ENCODE measurements at regions not wholly inside any gene's neighbourhood (a gene's known extent, or its start where the extent isn't known, plus 50 kb on each side); places are given as distances from the start of the nearest gene placed in this dataset.

GRCh38 chr5:124572971-124573370 is 173.5 kb downstream of the ZNF608 start:
- ATAC-seq (ENCODE audit: low read depth in 2 of 2) = no peak
- no peaks in the 10 kb centered on the region for H3K4me1 ChIP-seq (ENCODE audit: control insufficient read depth, insufficient read depth, low read length, poor library complexity, severe bottlenecking)
- H3K9me3 ChIP-seq (ENCODE audit: control insufficient read depth in 2 of 2, low read length in 2 of 2) = no peaks in the 10 kb centered on the region
- H3K4me3 ChIP-seq (ENCODE audit: low read depth, low read length) = no peak overlapping the region
- Mint-ChIP-seq H3K9me3 (peaks cover 0 to 5% (median 0%) of the 10 kb centered on the region in 7 donors), H3K27ac (no peak overlapping the region), H3K4me3 (no peak overlapping the region), H3K27me3 (peaks cover 9% of the 10 kb centered on the region), H3K4me1 (no peaks in the 10 kb centered on the region), H3K36me3 (no peaks in the 10 kb centered on the region)
- H3K27me3 ChIP-seq (ENCODE audit: control insufficient read depth, insufficient read depth, low read length) = no peaks in the 10 kb centered on the region
- DNase-seq = no peak
- no peaks in the 10 kb centered on the region for H3K36me3 ChIP-seq (ENCODE audit: control insufficient read depth, insufficient read depth, low read length)
- no peak overlapping the region for H3K27ac ChIP-seq (ENCODE audit: insufficient read depth, low read length, poor library complexity, severe bottlenecking)

GRCh38 chr5:124570285-124571035 is 176.0 kb downstream of the ZNF608 start:
- Histone ChIP-seq H3K36me3 (ENCODE audit: control insufficient read depth, insufficient read depth, low read length) (no peaks in the 10 kb centered on the region), H3K27me3 (ENCODE audit: control insufficient read depth, insufficient read depth, low read length) (no peaks in the 10 kb centered on the region), H3K27ac (ENCODE audit: insufficient read depth, low read length, poor library complexity, severe bottlenecking) (no peak overlapping the region), H3K9me3 (ENCODE audit: control insufficient read depth in 2 of 2, low read length in 2 of 2) (no peaks in the 10 kb centered on the region), H3K4me3 (ENCODE audit: low read depth, low read length) (no peak overlapping the region), H3K4me1 (ENCODE audit: control insufficient read depth, insufficient read depth, low read length, poor library complexity, severe bottlenecking) (no peaks in the 10 kb centered on the region)
- no peaks in the 10 kb centered on the region for H3K4me1 Mint-ChIP-seq
- ATAC-seq (ENCODE audit: low read depth in 2 of 2) = no peak
- H3K9me3 Mint-ChIP-seq = peaks cover 0 to 3% (median 2%) of the 10 kb centered on the region in 7 donors
- DNase-seq = no peak
- no peaks in the 10 kb centered on the region for H3K36me3 Mint-ChIP-seq
- no peak overlapping the region for H3K27ac Mint-ChIP-seq
- H3K4me3 Mint-ChIP-seq = no peak overlapping the region
- peaks cover 4% of the 10 kb centered on the region for H3K27me3 Mint-ChIP-seq

GRCh38 chr5:124566875-124567450 is 179.5 kb downstream of the ZNF608 start:
- H3K36me3 ChIP-seq (ENCODE audit: control insufficient read depth, insufficient read depth, low read length) = no peaks in the 10 kb centered on the region
- H3K9me3 ChIP-seq (ENCODE audit: control insufficient read depth in 2 of 2, low read length in 2 of 2) = no peaks in the 10 kb centered on the region
- Mint-ChIP-seq H3K9me3 (peaks cover 0 to 5% (median 0%) of the 10 kb centered on the region in 7 donors), H3K4me1 (no peaks in the 10 kb centered on the region), H3K36me3 (no peaks in the 10 kb centered on the region), H3K27ac (no peak overlapping the region), H3K4me3 (no peak overlapping the region), H3K27me3 (no peaks in the 10 kb centered on the region)
- no peak overlapping the region for H3K4me3 ChIP-seq (ENCODE audit: low read depth, low read length)
- DNase-seq (no peak), ATAC-seq (ENCODE audit: low read depth in 2 of 2) (no peak)
- no peak overlapping the region for H3K27ac ChIP-seq (ENCODE audit: insufficient read depth, low read length, poor library complexity, severe bottlenecking)
- no peaks in the 10 kb centered on the region for H3K27me3 ChIP-seq (ENCODE audit: control insufficient read depth, insufficient read depth, low read length)
- H3K4me1 ChIP-seq (ENCODE audit: control insufficient read depth, insufficient read depth, low read length, poor library complexity, severe bottlenecking) = no peaks in the 10 kb centered on the region

GRCh38 chr5:124561451-124561850 is 185.0 kb downstream of the ZNF608 start:
- Mint-ChIP-seq H3K4me3 (no peak overlapping the region), H3K9me3 (peaks cover 0 to 5% (median 0%) of the 10 kb centered on the region in 7 donors), H3K36me3 (no peaks in the 10 kb centered on the region), H3K27me3 (no peaks in the 10 kb centered on the region), H3K4me1 (no peaks in the 10 kb centered on the region), H3K27ac (no peak overlapping the region)
- no peak for ATAC-seq (ENCODE audit: low read depth in 2 of 2)
- no peaks in the 10 kb centered on the region for H3K9me3 ChIP-seq (ENCODE audit: control insufficient read depth in 2 of 2, low read length in 2 of 2)
- DNase-seq = no peak
- H3K4me3 ChIP-seq (ENCODE audit: low read depth, low read length) = no peak overlapping the region
- H3K4me1 ChIP-seq (ENCODE audit: control insufficient read depth, insufficient read depth, low read length, poor library complexity, severe bottlenecking) = no peaks in the 10 kb centered on the region
- no peak overlapping the region for H3K27ac ChIP-seq (ENCODE audit: insufficient read depth, low read length, poor library complexity, severe bottlenecking)
- H3K36me3 ChIP-seq (ENCODE audit: control insufficient read depth, insufficient read depth, low read length) = no peaks in the 10 kb centered on the region
- no peaks in the 10 kb centered on the region for H3K27me3 ChIP-seq (ENCODE audit: control insufficient read depth, insufficient read depth, low read length)

GRCh38 chr5:124560370-124560769 is 186.1 kb downstream of the ZNF608 start:
- Histone ChIP-seq H3K4me1 (ENCODE audit: control insufficient read depth, insufficient read depth, low read length, poor library complexity, severe bottlenecking) (no peaks in the 10 kb centered on the region), H3K27ac (ENCODE audit: insufficient read depth, low read length, poor library complexity, severe bottlenecking) (no peak overlapping the region), H3K9me3 (ENCODE audit: control insufficient read depth in 2 of 2, low read length in 2 of 2) (no peaks in the 10 kb centered on the region), H3K4me3 (ENCODE audit: low read depth, low read length) (no peak overlapping the region), H3K27me3 (ENCODE audit: control insufficient read depth, insufficient read depth, low read length) (no peaks in the 10 kb centered on the region), H3K36me3 (ENCODE audit: control insufficient read depth, insufficient read depth, low read length) (no peaks in the 10 kb centered on the region)
- no peaks in the 10 kb centered on the region for H3K27me3 Mint-ChIP-seq
- H3K4me3 Mint-ChIP-seq = no peak overlapping the region
- DNase-seq = no peak
- H3K27ac Mint-ChIP-seq = no peak overlapping the region
- no peaks in the 10 kb centered on the region for H3K4me1 Mint-ChIP-seq
- H3K9me3 Mint-ChIP-seq = peaks cover 0 to 5% (median 0%) of the 10 kb centered on the region in 7 donors
- ATAC-seq (ENCODE audit: low read depth in 2 of 2) = no peak
- H3K36me3 Mint-ChIP-seq = no peaks in the 10 kb centered on the region

- H3K4me1 ChIP-seq (ENCODE audit: control insufficient read depth, insufficient read depth, low read length, poor library complexity, severe bottlenecking) = no peaks in the 10 kb centered on the region
- Mint-ChIP-seq H3K4me1 (no peaks in the 10 kb centered on the region), H3K27me3 (no peaks in the 10 kb centered on the region), H3K9me3 (peaks cover 0 to 1% (median 0%) of the 10 kb centered on the region in 7 donors), H3K27ac (no peak overlapping the region), H3K4me3 (no peak overlapping the region), H3K36me3 (no peaks in the 10 kb centered on the region)
- H3K4me3 ChIP-seq (ENCODE audit: low read depth, low read length) = no peak overlapping the region
- no peaks in the 10 kb centered on the region for H3K36me3 ChIP-seq (ENCODE audit: control insufficient read depth, insufficient read depth, low read length)
- ATAC-seq (ENCODE audit: low read depth in 2 of 2) = no peak
- H3K27ac ChIP-seq (ENCODE audit: insufficient read depth, low read length, poor library complexity, severe bottlenecking) = no peak overlapping the region
- no peaks in the 10 kb centered on the region for H3K9me3 ChIP-seq (ENCODE audit: control insufficient read depth in 2 of 2, low read length in 2 of 2)
- DNase-seq = no peak
- no peaks in the 10 kb centered on the region for H3K27me3 ChIP-seq (ENCODE audit: control insufficient read depth, insufficient read depth, low read length)
Observed at GRCh38 chr5:124557761-124558160, 188.7 kb downstream of the ZNF608 start.

GRCh38 chr5:124554746-124555578 is 191.5 kb downstream of the ZNF608 start:
- no peaks in the 10 kb centered on the region for H3K4me1 Mint-ChIP-seq
- Histone ChIP-seq H3K27ac (ENCODE audit: insufficient read depth, low read length, poor library complexity, severe bottlenecking) (no peak overlapping the region), H3K4me3 (ENCODE audit: low read depth, low read length) (no peak overlapping the region), H3K9me3 (ENCODE audit: control insufficient read depth in 2 of 2, low read length in 2 of 2) (no peaks in the 10 kb centered on the region), H3K27me3 (ENCODE audit: control insufficient read depth, insufficient read depth, low read length) (no peaks in the 10 kb centered on the region), H3K36me3 (ENCODE audit: control insufficient read depth, insufficient read depth, low read length) (no peaks in the 10 kb centered on the region), H3K4me1 (ENCODE audit: control insufficient read depth, insufficient read depth, low read length, poor library complexity, severe bottlenecking) (no peaks in the 10 kb centered on the region)
- H3K9me3 Mint-ChIP-seq = peaks cover 0 to 4% (median 0%) of the 10 kb centered on the region in 7 donors
- no peak overlapping the region for H3K27ac Mint-ChIP-seq
- no peak for ATAC-seq (ENCODE audit: low read depth in 2 of 2)
- H3K4me3 Mint-ChIP-seq = no peak overlapping the region
- DNase-seq = no peak
- no peaks in the 10 kb centered on the region for H3K27me3 Mint-ChIP-seq
- no peaks in the 10 kb centered on the region for H3K36me3 Mint-ChIP-seq
